Central memory CD4-positive, alpha-beta T cell (primary cell): ENCODE measurements at regions not wholly inside any gene's neighbourhood (a gene's known extent, or its start where the extent isn't known, plus 50 kb on each side); places are given as distances from the start of the nearest gene placed in this dataset.
A peak's percentile ranks its signal among the peaks of the same experiment; 100 is the strongest.
"Not testable (repeated sequence)": the region's sequence is repeated elsewhere in the genome, so short reads cannot be mapped to it uniquely, and the experiment has no call there.

Source experiments
- DNase-seq: peaks from one replicate; pipeline ENCODE4 v3.0.0; 2022

- not testable (repeated sequence) for DNase-seq
Measured at GRCh38 chr7:65145710-65146109, 139.2 kb upstream of the ERV3-1 start.

DNA sequence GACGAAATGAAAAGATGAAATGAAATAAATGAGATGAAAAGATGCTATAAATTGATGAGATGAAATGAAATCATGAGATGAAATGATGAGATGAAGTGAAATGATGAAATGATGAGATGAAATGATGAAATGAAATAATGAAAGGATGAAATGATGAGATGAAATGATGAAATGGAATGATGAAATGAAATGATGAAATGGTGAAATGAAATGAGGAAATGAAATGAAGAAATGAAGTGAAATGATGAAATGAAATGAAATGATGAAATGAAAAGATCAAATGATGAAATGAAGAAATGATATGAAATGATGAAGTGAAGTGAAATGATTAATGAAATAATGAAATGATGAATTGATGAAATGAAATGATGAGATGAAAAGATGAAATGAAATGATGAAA lies 138.5 kb upstream of the ERV3-1 start:
- not testable (repeated sequence) for DNase-seq

DNA sequence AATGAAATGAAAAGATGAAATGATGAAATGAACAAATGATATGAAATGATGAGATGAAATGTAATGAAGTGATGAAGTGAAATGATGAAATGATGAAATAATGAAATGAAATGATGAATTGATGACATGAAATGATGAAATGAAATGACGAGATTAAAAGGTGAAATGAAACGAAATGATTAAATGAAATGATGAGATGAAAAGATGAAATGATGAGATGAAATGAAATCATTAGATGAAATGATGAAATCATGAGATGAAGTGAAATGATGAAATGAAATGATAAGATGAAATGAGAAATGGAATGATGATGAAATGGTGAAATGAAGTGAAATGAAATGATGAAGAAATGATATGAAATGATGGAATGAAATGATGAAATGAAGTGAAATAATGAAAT lies 138.1 kb upstream of the ERV3-1 start:
- not testable (repeated sequence) for DNase-seq

DNA sequence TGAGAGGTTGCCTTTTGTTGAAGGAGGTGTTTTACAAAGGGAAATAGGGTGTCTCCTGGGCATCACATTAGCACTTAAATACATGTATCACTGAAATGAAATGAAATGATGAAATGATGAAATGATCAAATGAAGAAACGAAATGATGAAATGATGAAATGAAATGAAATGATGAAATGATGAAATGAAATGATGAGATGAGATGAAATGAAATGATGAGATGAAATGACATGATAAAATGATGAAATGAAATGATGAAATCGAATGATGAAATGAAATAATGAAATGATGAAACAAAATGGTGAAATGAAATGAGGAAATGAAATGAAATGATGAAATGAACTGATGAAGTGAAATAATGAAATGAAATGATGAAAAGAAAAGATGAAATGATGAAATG lies 137.6 kb upstream of the ERV3-1 start:
- not testable (repeated sequence) for DNase-seq

GRCh38 chr7:65141894-65142293 lies 135.4 kb upstream of the ERV3-1 start:
- not testable (repeated sequence) for DNase-seq

GRCh38 chr7:65141405-65141778 lies 134.9 kb upstream of the ERV3-1 start:
- not testable (repeated sequence) for DNase-seq

GRCh38 chr7:65140543-65141404 lies 134.3 kb upstream of the ERV3-1 start:
- DNase-seq = not testable (repeated sequence)

DNA sequence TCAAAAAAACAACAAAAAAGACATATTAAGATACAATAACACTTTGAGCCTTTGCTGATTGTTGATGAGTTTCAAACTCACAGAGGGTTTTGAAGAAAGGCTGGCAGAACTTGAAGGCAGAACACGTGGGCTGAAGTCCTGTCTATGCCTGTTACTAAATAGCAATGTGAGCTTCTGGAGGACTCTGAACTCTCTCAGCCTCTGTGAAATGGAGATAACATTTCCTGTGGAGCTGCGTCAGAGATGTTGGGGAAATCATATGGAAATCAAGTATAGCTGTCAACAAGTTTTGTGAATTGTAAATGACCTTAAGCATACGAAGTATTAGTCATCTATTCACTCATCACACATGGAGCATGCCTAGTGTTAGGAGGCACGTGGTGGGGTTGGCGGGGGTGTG lies 130.4 kb upstream of the ERV3-1 start:
- not testable (repeated sequence) for DNase-seq

DNA sequence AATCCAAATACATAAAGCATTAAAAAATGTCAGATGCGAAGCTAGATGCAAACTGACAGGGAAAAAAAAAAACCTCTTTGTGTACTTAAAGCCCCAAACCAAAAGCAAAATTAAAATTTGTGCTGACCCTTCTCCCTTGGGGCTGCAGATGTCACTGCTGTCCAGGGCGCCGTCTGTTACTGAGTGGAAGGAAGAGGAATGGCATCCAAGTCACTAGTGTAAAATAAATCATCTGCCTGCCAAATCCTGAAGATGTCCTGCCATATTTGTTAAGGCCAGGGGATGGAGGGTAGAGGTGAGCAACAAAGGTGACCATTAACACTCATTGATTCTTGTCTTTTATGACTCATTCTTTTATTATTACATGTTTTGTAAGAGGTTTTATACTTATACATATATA lies 126.6 kb upstream of the ERV3-1 start:
- not testable (repeated sequence) for DNase-seq

DNA sequence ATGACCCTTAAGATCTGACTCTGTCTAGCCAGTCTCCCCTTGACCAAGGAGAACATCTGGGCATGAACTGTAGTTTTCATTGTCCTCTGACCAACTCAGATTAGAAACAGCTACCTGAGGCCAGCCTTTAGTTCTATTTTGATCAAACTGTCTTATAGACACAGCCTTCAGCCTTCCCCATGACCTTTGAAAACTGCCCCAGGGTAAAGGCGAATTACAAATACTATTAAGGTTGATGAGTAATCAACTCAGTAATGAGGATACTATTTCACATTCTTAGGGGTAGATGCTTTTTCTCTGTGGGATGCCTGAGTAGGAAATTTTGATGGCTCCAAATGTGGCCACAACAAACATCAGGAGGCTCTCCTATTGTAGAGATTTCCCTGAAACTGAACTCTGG lies 125.8 kb upstream of the ERV3-1 start:
- DNase-seq = not testable (repeated sequence)

GRCh38 chr7:65127364-65127763 lies 120.9 kb upstream of the ERV3-1 start:
- DNase-seq = not testable (repeated sequence)

GRCh38 chr7:65124600-65124999 lies 118.1 kb upstream of the ERV3-1 start:
- DNase-seq = not testable (repeated sequence)

GRCh38 chr7:65105650-65106203 lies 99.2 kb upstream of the ERV3-1 start:
- not testable (repeated sequence) for DNase-seq

GRCh38 chr7:65100499-65100898 lies 94.0 kb upstream of the ERV3-1 start:
- DNase-seq = not testable (repeated sequence)

- not testable (repeated sequence) for DNase-seq
Measured at GRCh38 chr7:65081669-65082055, 75.2 kb upstream of the ERV3-1 start.

DNA sequence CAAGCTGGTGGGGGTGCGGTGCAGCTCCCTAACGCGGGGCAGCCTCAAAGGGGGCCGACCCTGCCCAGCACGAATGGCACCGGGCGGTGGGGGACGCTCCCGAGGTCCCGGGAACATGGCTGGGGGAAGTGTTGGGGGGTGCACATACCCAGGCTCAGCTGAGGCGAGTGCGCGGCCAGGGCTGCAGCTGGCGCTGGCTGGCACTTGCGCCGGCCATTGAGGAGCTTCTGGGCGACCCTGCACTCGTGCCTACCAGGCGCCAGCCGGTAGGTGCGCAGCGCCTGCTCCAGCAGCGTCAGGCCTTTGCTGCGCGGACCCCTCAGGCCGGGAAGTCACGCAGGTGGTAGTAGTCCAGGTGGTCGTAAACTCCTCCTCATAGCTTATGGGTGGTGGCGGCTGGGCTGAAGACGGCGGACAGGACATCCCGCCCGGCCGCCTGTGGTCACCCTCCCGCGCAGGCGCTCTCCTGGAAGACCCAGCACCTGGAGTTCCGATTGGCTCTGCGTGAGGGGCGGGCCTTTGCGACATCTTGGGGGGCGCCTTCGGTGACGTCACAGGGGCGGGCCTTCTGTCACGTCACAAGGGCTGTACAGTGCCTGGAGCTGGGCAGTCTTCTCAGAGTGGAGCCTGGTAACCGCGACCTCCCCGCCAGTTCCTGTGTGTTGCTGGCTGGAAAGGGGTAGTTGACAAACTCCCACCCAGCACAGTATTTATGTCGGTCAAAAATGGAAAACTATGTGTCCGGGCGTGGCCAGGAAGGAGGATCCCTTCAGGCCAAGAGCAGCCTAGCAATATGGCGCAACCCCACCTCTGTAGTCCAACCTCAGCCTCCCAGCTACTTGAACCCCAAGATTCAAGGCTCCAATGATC lies 74.5 kb upstream of the ERV3-1 start:
- peak; percentile 86 for DNase-seq

- not testable (repeated sequence) for DNase-seq
Measured at GRCh38 chr7:65074959-65075358, 68.5 kb upstream of the ERV3-1 start.

- DNase-seq = not testable (repeated sequence)
Measured at GRCh38 chr7:65073160-65073559, 66.7 kb upstream of the ERV3-1 start.

- DNase-seq = not testable (repeated sequence)
Measured at GRCh38 chr7:65071854-65072431, 65.5 kb upstream of the ERV3-1 start.

DNA sequence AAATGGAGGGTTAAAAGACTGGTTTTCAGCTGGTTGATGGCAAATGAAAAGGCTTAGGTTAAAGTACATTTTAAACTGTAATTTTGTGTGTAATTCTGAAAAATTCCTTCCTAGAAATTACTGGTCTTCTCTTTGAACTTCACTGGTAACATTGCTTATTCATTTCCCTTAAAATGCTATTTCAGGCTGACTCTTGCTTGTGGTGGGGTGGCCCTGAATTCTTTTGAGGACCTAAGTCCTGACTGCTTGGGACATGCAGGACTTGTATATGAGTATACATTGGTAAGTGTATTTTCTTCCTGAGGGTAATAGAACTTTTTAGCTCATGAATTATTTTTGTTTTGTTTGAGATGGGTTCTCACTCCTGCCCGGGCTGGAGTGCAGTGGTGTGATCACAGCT lies 63.0 kb upstream of the ERV3-1 start:
- DNase-seq = not testable (repeated sequence)

GRCh38 chr7:65062566-65062965 lies 56.1 kb upstream of the ERV3-1 start:
- not testable (repeated sequence) for DNase-seq

GRCh38 chr7:65059247-65059646 lies 52.8 kb upstream of the ERV3-1 start:
- DNase-seq = not testable (repeated sequence)
